Stimulated activated CD8-positive, alpha-beta memory T cell treated with anti-CD3 and anti-CD28 coated beads, Interleukin-4, amount 100 ng/mL, for 48 hours (primary cell): ENCODE measurements at regions not wholly inside any gene's neighbourhood (a gene's known extent, or its start where the extent isn't known, plus 50 kb on each side); places are given as distances from the start of the nearest gene placed in this dataset.
"Not testable (repeated sequence)": the region's sequence is repeated elsewhere in the genome, so short reads cannot be mapped to it uniquely, and the experiment has no call there.

ENCODE experiments used
- DNase-seq: peaks from one replicate; pipeline ENCODE4 v3.0.0-alpha.2; 2020

DNA sequence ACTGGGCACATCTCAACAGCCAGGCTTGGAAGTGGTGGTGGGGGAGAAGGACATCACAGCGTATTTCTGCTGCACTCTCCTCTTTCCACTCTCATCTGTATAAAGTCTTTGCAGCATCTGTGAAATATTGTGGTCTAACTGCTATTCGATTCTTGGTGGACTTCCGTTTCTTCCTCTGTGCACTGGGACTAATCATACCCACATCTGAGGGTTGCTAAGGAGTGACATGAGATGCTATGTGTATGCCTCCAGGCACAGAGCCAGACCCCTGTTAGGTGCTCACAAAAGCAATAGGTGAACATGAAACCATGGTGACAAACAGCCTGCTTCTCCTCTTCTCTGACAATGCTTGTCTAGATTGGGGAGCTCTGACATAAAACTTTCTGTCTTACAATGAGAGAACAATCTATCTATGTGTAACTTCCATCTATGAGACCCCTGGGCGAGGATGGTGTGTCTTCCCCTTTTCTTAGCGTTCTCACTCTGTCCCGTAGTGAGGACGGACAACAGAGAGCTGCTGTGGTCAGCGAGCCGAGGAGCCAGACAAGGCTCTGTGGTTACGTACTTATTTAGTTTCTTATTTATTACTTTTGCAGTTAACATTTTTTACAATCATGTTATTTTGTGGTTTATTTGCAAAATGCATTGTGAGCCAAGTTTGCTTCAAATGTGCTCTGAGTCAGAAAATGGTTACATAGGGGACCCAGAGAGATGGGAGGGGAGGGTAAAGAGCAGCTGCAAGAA, 196.7 kb upstream of the TPRG1 start:
- DNase-seq, result no peak

DNA sequence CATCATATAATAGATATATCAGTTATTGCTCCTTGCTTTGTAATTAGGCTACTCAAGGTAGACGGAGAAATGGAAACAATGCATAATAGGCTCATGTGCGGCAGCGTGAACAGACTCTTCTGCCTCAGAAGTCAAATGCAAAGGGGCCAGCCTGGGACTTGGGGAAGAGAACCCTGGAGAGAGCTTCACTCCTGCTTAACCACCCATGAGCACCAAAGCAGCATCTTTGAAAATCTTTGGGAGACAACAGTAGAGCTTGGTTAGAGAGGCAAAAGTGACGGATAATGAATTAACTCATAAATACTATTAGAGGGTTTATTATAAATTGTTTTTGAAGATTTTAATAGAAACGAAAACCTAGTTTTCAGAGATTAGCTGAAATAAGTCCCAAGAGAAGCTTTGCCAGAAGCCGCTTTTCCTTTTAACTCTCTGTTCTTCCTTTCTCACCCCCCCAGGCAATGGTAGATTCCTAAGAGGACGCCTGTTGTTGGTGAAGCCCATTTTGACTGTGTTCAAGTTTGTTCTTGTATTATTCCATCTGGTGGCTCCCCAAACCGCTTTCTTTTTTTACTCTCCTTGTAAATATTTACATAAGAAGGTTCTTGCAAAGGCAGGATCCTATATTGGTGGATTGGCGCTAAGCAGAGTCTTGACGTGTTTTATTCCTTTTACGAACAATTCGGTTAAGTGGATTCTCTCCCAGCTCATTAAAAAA, 196.0 kb upstream of the TPRG1 start:
- no peak for DNase-seq

DNA sequence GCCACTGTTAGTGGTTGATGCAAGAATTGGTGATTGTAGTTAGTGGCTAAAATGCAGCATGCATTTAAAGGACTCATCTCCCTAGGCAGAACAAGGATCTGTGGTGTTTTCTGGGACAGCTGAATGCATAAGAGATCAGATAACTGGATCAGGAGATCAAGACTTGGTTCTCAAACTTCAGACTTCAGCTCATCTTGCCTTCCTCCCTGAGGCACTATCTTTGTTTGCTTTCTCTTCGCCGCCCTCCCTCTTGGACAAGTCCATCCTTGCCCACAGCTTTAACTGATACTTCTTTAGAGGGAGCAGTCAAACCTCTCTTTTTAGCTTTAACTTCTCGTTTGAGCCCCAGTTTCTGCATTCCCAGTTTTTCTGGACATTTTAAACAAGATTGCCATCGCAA, 195.4 kb upstream of the TPRG1 start:
- DNase-seq, result no peak

- DNase-seq, result no peak
These were observed 193.2 kb upstream of the TPRG1 start for GRCh38 chr3:188978421-188979171.

GRCh38 chr3:188979248-188979647, 192.5 kb upstream of the TPRG1 start:
- no peak for DNase-seq

- DNase-seq, result no peak
These were observed 192.0 kb upstream of the TPRG1 start for GRCh38 chr3:188979669-188980310.

- no peak for DNase-seq
These were observed 178.6 kb upstream of the TPRG1 start for GRCh38 chr3:188993181-188993580.

GRCh38 chr3:189001559-189001958, 170.2 kb upstream of the TPRG1 start:
- no peak for DNase-seq

DNA sequence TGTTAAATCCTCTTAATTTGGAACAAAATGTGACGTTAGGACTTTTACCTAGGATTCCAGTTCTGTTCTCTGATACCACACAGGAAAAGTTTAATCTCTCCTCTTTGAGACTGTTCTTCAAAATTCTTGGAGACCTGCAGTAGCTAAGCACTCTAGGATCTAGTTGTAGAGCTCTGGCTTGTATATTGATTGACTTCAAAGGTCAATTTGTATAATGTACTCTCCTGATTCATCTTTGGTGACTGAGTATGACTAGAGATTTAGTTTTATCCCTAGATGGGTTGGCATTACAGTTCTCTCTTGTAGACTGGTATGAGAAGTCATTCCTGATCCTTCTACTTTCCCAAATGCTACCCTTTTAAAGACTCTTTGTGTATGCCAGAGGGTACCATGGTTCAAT, 168.4 kb upstream of the TPRG1 start:
- no peak for DNase-seq

- no peak for DNase-seq
These were observed 158.4 kb upstream of the TPRG1 start for GRCh38 chr3:189013224-189013888.

DNA sequence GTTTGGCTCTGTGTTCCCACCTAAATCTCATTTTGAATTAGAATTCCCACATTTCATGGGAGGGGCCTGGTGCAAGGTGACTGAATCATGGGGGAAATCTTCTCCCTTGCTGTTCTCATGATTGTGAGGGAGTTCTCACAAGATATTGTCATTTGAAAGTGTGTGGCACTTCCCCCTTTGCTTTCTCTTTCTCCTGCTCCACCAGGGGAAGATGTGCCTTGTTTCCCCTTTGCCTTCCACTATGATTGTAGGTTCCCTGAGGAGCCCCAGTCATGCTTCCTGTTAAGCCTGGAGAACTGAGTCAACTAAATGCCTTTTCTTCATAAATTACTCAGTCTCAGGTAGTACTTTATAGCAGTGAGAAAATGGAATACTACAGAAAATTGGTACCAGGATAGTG, 157.2 kb upstream of the TPRG1 start:
- no peak for DNase-seq

DNA sequence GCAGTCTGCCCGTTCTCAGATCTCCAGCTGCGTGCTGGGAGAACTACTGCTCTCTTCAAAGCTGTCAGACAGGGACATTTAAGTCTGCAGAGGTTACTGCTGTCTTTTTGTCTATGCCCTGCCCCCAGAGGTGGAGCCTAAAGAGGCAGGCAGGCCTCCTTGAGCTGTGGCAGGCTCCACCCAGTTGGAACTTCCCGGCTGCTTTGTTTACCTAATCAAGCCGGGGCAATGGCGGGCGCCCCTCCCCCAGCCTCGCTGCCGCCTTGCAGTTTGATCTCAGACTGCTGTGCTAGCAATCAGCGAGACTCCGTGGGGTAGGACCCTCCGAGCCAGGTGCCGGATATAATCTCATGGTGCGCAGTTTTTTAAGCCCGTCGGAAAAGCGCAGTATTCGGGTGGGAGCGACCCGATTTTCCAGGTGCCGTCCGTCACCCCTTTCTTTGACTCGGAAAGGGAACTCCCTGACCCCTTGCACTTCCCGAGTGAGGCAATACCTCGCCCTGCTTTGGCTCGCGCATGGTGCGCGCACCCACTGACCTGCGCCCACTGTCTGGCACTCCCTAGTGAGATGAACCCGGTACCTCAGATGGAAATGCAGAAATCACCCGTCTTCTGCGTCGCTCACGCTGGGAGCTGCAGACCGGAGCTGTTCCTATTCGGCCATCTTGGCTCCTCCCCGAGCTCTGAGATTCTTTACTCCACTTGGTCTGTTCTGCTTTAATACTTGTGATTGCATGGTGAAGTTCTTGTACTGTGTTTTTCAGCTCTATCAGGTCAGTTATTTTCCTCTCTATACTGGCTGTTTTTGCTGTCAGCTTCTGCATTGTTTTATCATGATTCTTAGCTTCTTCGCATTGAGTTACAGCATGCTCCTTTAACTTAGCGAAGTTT, 148.9 kb upstream of the TPRG1 start:
- DNase-seq, result not testable (repeated sequence)

DNA sequence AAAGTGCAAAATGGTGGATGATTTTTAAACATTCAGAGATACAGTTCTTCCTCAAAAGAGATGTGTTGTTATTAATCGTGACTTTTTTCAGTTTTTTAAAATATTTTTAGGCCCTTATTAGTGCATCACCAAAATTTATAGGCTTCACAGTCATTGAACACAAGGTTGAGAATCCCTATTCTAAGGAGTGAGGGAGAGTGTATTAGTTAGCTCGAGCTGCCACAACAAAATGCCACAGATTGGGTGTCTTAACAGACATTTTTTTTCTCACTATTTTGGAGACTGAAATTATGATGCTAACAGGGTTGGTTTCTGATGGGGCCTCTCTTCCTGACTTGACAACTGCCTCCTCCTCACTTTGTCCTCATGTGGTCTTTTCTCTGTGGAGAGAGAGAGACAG, 145.9 kb upstream of the TPRG1 start:
- no peak for DNase-seq

- no peak for DNase-seq
These were observed 144.1 kb upstream of the TPRG1 start for GRCh38 chr3:189027626-189028155.

GRCh38 chr3:189038773-189039745, 132.7 kb upstream of the TPRG1 start:
- DNase-seq, result peak; percentile 34

- no peak for DNase-seq
These were observed 131.0 kb upstream of the TPRG1 start for GRCh38 chr3:189040656-189041335.

- peak; percentile 78 for DNase-seq
These were observed 130.2 kb upstream of the TPRG1 start for GRCh38 chr3:189041482-189042090.

GRCh38 chr3:189042832-189043231, 128.9 kb upstream of the TPRG1 start:
- DNase-seq, result no peak
